ENCODE measurements at regions not wholly inside any gene's neighbourhood (a gene's known extent, or its start where the extent isn't known, plus 50 kb on each side); places are given as distances from the start of the nearest gene placed in this dataset.

GRCh38 chr4:114282937-114283336 lies 303.5 kb upstream of the ARSJ start:
- TF ChIP-seq CTCF (IDR thresholded peaks at IDR 0.05; ENCODE audit: poor library complexity, severe bottlenecking), result no peak
- no peak for TF ChIP-seq EZH2 (IDR thresholded peaks at IDR 0.05; ENCODE audit: borderline replicate concordance, insufficient read depth, low read length, poor library complexity, severe bottlenecking)
- no peak for TF ChIP-seq MXI1 (conservative IDR thresholded peaks at IDR 0.05; ENCODE audit: poor library complexity, severe bottlenecking)
- no peak for TF ChIP-seq RAD21 (conservative IDR thresholded peaks at IDR 0.05)
- TF ChIP-seq REST (IDR thresholded peaks at IDR 0.05; ENCODE audit: borderline replicate concordance), result no peak
- TF ChIP-seq TAF1 (IDR thresholded peaks at IDR 0.05; ENCODE audit: low read depth), result no peak
- no peak for TF ChIP-seq POLR2AphosphoS5 (IDR thresholded peaks at IDR 0.05)
- TF ChIP-seq SMC3 (conservative IDR thresholded peaks at IDR 0.05; ENCODE audit: poor library complexity), result no peak
